NCI-H1436 (cell line): ENCODE measurements at regions not wholly inside any gene's neighbourhood (a gene's known extent, or its start where the extent isn't known, plus 50 kb on each side); places are given as distances from the start of the nearest gene placed in this dataset.
"Not testable (repeated sequence)": the region's sequence is repeated elsewhere in the genome, so short reads cannot be mapped to it uniquely, and the experiment has no call there.

Source experiments
- DNase-seq: peaks from one replicate; lab custom pipeline; 2025; lab: John Stamatoyannopoulos, UW

GRCh38 chr11:70592641-70593165 lies 194.4 kb downstream of the CTTN start:
- DNase-seq, result no peak

DNA sequence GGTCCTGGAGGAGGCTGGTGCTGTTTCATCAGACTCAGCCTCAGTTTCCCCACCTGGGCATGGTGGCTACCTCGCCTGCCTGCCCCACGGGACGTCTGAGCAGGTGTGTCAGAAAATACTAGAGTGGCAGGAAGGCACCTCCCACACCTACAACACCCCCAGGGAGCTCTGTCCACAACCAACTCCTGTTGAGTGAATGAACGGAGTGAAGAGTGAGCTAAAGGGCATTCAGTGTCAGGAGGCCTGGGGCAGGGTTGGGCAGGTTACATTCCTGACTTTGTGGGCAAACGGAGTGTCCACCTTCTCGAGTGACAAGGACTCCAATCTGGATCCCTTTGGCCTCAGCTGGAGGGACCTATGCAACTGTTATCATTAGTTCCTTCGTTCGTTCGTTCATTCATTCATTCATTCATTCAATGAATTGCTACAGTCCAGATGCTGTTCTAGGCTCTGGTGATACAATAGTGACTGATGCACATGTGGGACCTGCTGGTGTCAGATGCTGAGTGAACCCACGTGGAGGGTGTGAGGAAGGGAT lies 195.2 kb downstream of the CTTN start:
- DNase-seq, result no peak

DNA sequence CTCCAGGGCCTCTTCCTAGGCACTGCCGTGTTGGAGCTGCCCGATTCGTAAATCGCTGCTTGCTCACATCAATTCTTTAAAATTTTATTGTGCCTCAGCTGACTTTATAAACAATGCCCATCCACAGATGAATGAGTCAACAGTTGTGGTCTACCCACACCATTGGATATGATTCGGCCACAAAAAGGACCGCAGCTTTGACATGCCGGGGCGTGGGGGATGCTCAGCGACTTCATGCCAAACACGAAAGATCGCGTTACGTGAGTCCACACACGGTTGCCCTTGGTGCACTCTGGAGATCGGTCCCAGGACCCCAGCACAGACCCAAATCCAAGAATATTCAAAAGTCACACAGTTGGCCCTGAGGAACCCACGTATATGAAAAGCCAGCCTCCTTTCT lies 195.7 kb downstream of the CTTN start:
- no peak for DNase-seq

DNA sequence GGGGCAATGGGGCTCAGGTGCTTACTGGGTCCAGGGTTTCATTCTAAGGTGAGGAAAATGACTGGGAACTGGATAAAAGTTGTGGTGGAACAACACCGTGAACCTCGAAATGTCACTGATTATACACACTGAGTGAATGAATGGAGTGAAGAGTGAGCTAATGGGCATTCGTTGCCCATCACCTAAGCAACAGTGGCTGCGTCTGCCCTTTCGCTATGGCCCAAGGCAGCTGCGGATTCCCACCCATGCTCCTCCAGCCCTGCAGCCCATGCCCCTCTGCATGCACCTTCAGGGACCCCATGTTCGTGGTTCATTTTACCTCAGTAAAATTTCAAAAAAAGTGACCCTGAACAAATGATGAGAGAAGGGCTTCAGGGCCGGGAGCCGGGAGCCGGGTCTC lies 196.3 kb downstream of the CTTN start:
- DNase-seq, result no peak

GRCh38 chr11:70595016-70595415 lies 196.7 kb downstream of the CTTN start:
- no peak for DNase-seq

DNA sequence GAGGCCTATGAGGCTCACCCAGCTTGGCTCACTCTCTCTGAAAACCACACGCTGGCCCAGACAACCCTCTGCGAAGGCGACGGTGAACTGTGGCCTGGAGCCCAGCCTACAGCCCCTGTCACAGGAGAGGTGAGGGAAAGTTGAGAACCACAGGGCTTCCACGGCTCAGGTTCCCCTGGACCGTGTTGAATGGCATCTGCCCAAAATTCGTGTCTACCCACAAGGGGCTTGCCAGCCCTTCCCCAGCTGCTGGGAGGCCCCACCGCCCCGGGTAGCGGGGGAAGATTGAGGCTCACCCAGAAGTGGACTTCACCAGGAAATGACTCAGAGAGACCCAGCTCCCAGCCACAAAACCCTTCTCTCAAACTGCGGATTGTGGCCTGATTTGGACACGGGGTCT lies 197.1 kb downstream of the CTTN start:
- no peak for DNase-seq

- DNase-seq, result no peak
Measured at GRCh38 chr11:70596091-70596490, 197.8 kb downstream of the CTTN start.

- no peak for DNase-seq
Measured at GRCh38 chr11:70597006-70597555, 198.8 kb downstream of the CTTN start.

GRCh38 chr11:70597751-70598625 lies 199.7 kb downstream of the CTTN start:
- DNase-seq, result no peak

- not testable (repeated sequence) for DNase-seq
Measured at GRCh38 chr11:70600911-70601415, 202.6 kb downstream of the CTTN start.

DNA sequence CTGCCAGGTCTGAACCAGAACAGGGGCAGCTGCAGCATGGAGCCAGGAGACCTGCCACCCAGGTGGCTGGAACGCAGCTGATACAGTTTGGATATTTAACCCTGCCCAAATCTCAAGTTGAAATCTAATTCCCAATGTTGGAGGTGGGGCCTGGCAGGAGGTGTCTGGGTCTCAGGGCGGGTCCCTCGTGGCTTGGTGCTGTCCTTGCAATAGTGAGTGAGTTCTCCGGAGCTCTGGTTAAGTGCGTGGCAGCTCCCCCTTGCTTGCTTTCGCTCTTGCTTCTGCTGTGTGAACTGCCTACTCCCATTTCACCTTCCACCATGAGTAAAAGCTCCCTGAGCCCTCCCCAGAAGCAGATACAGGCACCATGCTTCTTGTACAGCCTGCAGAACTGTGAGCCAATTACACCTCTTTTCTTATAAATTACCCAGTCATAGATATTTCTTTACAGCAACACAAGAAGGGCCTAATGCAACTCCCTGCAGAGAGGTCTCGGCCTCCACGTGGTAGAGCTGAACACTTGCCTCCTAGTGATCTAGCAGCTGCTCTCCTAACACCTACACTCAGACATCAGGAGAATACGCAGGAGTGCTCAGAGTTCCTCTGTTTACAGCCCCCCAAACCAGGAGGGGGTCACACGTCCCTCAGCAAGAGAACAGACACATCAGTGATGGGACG lies 203.7 kb downstream of the CTTN start:
- DNase-seq, result no peak

DNA sequence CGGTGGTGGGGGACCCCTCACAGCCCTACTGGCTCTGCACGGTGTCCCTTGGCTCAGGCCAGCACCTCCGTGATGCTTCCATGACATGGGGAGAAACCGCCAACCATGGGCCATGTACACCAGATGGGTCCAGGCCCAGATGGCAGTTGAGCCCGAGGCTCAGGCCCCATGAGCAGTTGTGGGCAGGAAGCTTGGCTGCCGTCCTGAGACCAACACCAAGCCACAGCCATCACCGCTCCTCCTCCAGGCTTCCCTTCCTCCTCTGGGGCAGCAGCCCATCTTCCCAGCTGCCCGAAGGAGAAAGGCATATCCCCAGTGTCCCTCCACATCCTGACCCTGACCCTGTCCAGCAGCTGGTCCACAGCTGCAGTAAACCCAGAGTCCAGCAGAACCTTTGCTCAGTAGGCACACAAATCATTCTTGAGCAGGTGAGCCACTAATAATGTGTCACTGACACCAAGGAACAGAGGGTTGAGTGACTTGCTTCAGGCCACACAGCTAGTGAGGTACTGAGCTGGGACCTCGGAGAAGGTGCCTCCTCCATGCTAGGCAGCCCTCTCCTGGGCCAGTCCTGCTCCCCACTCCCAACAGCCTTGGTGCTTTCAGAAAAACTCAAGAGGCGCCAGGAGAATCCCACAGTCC lies 204.9 kb downstream of the CTTN start:
- no peak for DNase-seq

DNA sequence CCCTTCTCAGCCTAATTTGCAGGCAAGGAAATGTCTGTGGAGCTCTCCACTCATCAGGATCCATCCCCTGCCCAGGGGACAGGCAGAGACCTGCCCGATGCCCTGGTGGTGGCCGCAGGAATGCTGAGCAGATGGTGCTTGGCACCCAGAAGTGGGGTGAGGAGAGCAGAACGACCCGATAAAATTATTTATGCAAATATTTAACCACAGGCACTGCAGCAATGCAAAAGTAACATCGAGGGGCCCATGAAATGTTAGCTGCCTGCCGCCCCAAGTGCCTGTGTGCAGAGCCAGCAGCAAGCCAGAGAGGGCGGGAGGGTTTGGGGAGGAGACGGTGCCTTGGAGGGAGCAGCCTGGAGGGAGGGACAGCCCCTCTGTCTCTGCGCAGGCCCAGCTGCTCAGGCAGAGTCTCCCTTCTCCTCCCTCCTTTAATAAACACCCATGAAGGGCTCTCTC lies 205.5 kb downstream of the CTTN start:
- no peak for DNase-seq

DNA sequence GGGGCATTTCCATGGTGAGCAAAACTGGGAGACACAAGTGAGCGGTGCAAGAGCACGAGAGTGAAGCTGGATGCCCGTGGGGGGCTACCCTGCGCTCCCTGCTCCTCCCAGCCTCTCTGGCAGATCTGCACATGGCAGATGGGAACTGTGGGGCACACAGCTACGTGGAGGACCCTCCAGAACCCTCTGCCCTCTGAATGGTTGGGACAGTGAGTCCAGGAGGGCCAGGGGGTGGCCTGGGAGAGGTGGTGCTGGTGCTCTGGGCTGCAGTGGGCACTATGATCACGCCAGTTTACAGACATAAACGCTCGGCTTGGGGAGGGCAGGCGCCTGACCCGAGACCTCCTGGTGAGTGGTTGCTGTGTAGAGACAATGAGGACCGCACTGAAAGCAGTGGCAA lies 205.9 kb downstream of the CTTN start:
- no peak for DNase-seq

DNA sequence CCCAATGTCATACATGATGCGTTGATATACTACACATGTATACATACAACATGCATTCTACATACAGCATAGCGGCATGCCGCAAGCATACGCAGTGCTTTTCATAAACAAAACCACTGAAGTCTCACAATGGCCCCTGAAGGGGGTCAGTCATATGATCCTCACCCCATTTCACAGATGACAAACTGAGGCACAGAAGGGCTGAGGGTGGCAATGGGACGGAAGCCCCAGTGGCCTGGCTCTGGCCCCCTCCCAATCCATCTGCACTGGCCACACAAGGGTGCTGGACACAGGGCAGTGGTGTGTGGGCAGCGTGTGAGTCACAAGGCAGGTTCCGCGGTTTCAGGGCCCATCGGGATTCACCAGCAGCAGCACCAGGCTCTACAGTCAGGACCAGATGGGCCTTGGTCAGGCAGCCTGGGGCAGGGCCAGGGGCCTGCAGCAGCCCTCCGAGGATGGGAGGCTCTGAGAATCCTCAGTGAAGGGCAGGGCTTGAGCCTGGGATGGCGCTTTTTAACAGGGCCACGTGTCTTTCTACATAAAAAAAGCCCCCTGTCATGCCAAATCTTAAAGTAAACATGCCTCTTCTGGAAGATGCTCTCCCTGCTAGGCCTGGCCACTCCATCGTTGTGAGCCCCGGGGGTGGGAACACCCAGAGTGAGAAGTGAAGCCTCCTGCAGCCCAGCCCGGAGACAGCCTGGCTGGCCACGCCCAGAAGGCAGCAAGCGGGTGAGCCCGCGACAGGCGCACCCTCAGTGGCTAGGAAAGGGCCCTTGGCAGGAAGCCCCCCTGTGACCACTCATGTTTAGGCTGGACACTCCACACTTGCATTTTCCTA lies 206.5 kb downstream of the CTTN start:
- no peak for DNase-seq

DNA sequence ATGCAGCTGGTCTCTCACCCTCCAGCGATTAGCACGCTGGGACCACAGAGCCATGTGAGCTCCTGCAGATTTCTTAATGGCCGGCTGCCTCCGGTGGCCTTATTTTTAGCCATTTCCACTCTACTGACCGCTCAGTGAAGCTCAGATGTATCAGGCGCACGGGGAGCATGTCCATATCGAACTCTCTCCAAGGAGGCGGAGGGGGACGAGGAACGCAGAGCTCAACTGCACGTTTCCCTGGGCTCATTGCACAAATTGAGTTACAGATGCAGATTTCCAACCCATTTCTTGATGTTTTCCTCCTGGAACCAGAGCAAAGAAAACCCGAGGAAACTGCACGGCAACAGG lies 207.1 kb downstream of the CTTN start:
- no peak for DNase-seq

GRCh38 chr11:70605846-70606245 lies 207.5 kb downstream of the CTTN start:
- no peak for DNase-seq

- no peak for DNase-seq
Measured at GRCh38 chr11:70606248-70606950, 208.1 kb downstream of the CTTN start.

- no peak for DNase-seq
Measured at GRCh38 chr11:70606951-70607330, 208.6 kb downstream of the CTTN start.

DNA sequence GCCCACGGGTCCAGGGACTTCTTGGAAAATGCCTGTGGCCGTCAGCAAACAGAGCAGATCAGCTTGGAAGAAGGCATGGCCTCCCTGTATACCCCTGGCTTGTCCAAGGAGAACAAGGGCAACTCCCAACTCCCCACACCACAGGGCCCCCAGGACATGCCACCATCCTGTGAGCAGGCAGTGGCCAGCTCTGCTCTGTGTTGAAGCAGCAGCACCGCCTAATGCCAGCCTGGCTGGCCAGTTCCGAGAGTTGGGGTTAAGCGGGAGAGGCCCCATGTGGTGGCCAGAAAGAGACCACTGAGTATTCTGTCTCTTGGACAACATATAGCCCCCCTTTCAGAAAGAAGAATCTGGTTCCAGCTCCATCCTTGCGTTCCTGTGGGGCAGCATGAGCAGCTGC lies 209.2 kb downstream of the CTTN start:
- no peak for DNase-seq
